ENCODE measurements at regions not wholly inside any gene's neighbourhood (a gene's known extent, or its start where the extent isn't known, plus 50 kb on each side); places are given as distances from the start of the nearest gene placed in this dataset.
A peak's percentile ranks its signal among the peaks of the same experiment; 100 is the strongest.
"Not testable (repeated sequence)": the region's sequence is repeated elsewhere in the genome, so short reads cannot be mapped to it uniquely, and the experiment has no call there.

- H3K4me3 ChIP-seq (ENCODE audit: low read depth in 1 of 5, low read length in 5 of 5) = no peak overlapping the region
- no peaks in the 10 kb centered on the region for H3K9me3 ChIP-seq (ENCODE audit: control insufficient read depth in 5 of 5, low read length in 5 of 5)
- no peak overlapping the region for H3K27ac ChIP-seq (ENCODE audit: low read depth, low read length)
- no peaks in the 10 kb centered on the region for H3K27me3 ChIP-seq (ENCODE audit: control insufficient read depth in 5 of 5, insufficient read depth in 4 of 5, low read length in 5 of 5)
- no peaks in the 10 kb centered on the region for H3K36me3 ChIP-seq (ENCODE audit: control insufficient read depth in 5 of 5, insufficient read depth in 5 of 5, low read length in 5 of 5)
- peaks cover 0 to 3% (median 1%) of the 10 kb centered on the region in 5 donors for H3K4me1 ChIP-seq (ENCODE audit: control insufficient read depth in 5 of 5, insufficient read depth in 5 of 5, low read length in 5 of 5)
- H3K9ac ChIP-seq (ENCODE audit: low read length in 5 of 5) = no peak overlapping the region
Measured at GRCh38 chr2:62654876-62655359, 50.6 kb upstream of the EHBP1 start.

GRCh38 chr2:62654423-62654791, 51.1 kb upstream of the EHBP1 start:
- Histone ChIP-seq H3K36me3 (ENCODE audit: control insufficient read depth in 5 of 5, insufficient read depth in 5 of 5, low read length in 5 of 5) (no peaks in the 10 kb centered on the region), H3K4me3 (ENCODE audit: low read depth in 1 of 5, low read length in 5 of 5) (no peak overlapping the region), H3K27ac (ENCODE audit: low read depth, low read length) (no peak overlapping the region), H3K4me1 (ENCODE audit: control insufficient read depth in 5 of 5, insufficient read depth in 5 of 5, low read length in 5 of 5) (peaks cover 0 to 3% (median 0%) of the 10 kb centered on the region in 5 donors), H3K9me3 (ENCODE audit: control insufficient read depth in 5 of 5, low read length in 5 of 5) (no peaks in the 10 kb centered on the region), H3K27me3 (ENCODE audit: control insufficient read depth in 5 of 5, insufficient read depth in 4 of 5, low read length in 5 of 5) (no peaks in the 10 kb centered on the region), H3K9ac (ENCODE audit: low read length in 5 of 5) (no peak overlapping the region)

DNA sequence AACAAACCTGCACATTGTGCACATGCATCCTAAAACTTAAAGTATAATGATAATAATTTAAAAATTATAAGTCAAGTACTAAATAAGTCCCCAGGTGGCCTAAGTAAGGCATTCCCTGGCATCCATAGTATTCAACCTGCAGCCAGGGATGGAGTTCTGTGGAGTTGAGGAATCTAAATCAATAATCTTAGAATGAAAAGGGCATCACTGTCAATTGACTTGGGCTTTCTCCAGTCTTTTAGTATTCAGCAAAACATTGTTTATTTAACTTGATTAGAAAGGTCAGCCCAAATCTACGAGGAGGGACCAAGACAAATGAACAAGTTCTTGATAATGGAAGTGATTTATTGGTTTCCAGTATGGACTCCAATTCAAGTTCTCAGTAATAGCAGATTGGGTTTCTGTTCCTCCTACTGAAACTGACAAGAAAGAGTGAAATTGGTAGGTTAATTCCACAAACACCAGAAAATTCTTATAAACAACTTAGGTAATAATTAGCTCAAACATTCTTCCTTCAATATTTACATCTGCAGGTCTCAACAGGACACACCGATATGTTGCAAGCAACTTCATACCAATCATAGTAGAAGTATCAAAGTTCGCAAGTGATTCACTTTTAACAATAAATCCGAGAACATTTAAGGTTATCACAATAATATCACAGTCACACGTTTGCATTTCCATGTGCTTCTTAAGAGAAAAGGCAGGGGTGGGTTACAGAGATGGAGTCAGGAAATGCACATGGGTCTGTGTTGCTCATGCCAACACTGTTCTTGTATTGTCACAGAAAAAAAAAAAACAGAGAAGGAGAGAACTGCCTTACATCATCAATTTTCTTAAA, 51.7 kb upstream of the EHBP1 start:
- Histone ChIP-seq H3K4me3 (ENCODE audit: low read depth in 1 of 5, low read length in 5 of 5) (no peak overlapping the region), H3K27me3 (ENCODE audit: control insufficient read depth in 5 of 5, insufficient read depth in 4 of 5, low read length in 5 of 5) (no peaks in the 10 kb centered on the region), H3K9me3 (ENCODE audit: control insufficient read depth in 5 of 5, low read length in 5 of 5) (no peaks in the 10 kb centered on the region), H3K27ac (ENCODE audit: low read depth, low read length) (no peak overlapping the region), H3K9ac (ENCODE audit: low read length in 5 of 5) (no peak overlapping the region), H3K36me3 (ENCODE audit: control insufficient read depth in 5 of 5, insufficient read depth in 5 of 5, low read length in 5 of 5) (no peaks in the 10 kb centered on the region), H3K4me1 (ENCODE audit: control insufficient read depth in 5 of 5, insufficient read depth in 5 of 5, low read length in 5 of 5) (peaks cover 0 to 3% (median 0%) of the 10 kb centered on the region in 5 donors)

DNA sequence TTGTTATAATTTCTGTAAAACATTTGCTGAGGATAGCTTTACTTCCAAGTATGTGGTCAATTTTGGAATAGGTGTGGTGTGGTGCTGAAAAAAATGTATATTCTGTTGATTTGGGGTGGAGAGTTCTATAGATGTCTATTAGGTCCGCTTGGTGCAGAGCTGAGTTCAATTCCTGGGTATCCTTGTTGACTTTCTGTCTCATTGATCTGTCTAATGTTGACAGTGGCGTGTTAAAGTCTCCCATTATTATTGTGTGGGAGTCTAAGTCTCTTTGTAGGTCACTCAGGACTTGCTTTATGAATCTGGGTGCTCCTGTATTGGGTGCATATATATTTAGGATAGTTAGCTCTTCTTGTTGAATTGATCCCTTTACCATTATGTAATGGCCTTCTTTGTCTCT, 56.4 kb upstream of the EHBP1 start:
- H3K27me3 ChIP-seq (ENCODE audit: control insufficient read depth in 5 of 5, insufficient read depth in 4 of 5, low read length in 5 of 5); H3K9me3 ChIP-seq (ENCODE audit: control insufficient read depth in 5 of 5, low read length in 5 of 5): not testable (repeated sequence)

GRCh38 chr2:62643100-62643471, 62.4 kb upstream of the EHBP1 start:
- no peak overlapping the region for H3K27ac ChIP-seq (ENCODE audit: low read depth, low read length)
- no peaks in the 10 kb centered on the region for H3K27me3 ChIP-seq (ENCODE audit: control insufficient read depth in 5 of 5, insufficient read depth in 4 of 5, low read length in 5 of 5)
- H3K9me3 ChIP-seq (ENCODE audit: control insufficient read depth in 5 of 5, low read length in 5 of 5) = no peaks in the 10 kb centered on the region
- no peak overlapping the region for H3K9ac ChIP-seq (ENCODE audit: low read length in 5 of 5)
- no peak overlapping the region for H3K4me3 ChIP-seq (ENCODE audit: low read depth in 1 of 5, low read length in 5 of 5)
- H3K4me1 ChIP-seq (ENCODE audit: control insufficient read depth in 5 of 5, insufficient read depth in 5 of 5, low read length in 5 of 5) = peaks cover 0 to 10% (median 7%) of the 10 kb centered on the region in 5 donors
- no peaks in the 10 kb centered on the region for H3K36me3 ChIP-seq (ENCODE audit: control insufficient read depth in 5 of 5, insufficient read depth in 5 of 5, low read length in 5 of 5)

More for the DNA sequence above, 56.4 kb upstream of the EHBP1 start:
- H3K4me3 ChIP-seq (ENCODE audit: low read depth in 1 of 5, low read length in 5 of 5); H3K27ac ChIP-seq (ENCODE audit: low read depth, low read length); H3K36me3 ChIP-seq (ENCODE audit: control insufficient read depth in 5 of 5, insufficient read depth in 5 of 5, low read length in 5 of 5); H3K9ac ChIP-seq (ENCODE audit: low read length in 5 of 5); H3K4me1 ChIP-seq (ENCODE audit: control insufficient read depth in 5 of 5, insufficient read depth in 5 of 5, low read length in 5 of 5): not testable (repeated sequence)

- H3K9ac ChIP-seq (ENCODE audit: low read length in 5 of 5) = no peak overlapping the region
- no peaks in the 10 kb centered on the region for H3K9me3 ChIP-seq (ENCODE audit: control insufficient read depth in 5 of 5, low read length in 5 of 5)
- H3K27me3 ChIP-seq (ENCODE audit: control insufficient read depth in 5 of 5, insufficient read depth in 4 of 5, low read length in 5 of 5) = no peaks in the 10 kb centered on the region
- H3K27ac ChIP-seq (ENCODE audit: low read depth, low read length) = no peak overlapping the region
- no peak overlapping the region for H3K4me3 ChIP-seq (ENCODE audit: low read depth in 1 of 5, low read length in 5 of 5)
- H3K4me1 ChIP-seq (ENCODE audit: control insufficient read depth in 5 of 5, insufficient read depth in 5 of 5, low read length in 5 of 5) = peaks cover 0 to 10% (median 7%) of the 10 kb centered on the region in 5 donors
- no peaks in the 10 kb centered on the region for H3K36me3 ChIP-seq (ENCODE audit: control insufficient read depth in 5 of 5, insufficient read depth in 5 of 5, low read length in 5 of 5)
Measured at GRCh38 chr2:62642429-62643099, 62.9 kb upstream of the EHBP1 start.

- Histone ChIP-seq H3K27ac (ENCODE audit: low read depth, low read length) (peak overlapping the region; percentile 21), H3K9me3 (ENCODE audit: control insufficient read depth in 5 of 5, low read length in 5 of 5) (no peaks in the 10 kb centered on the region), H3K4me3 (ENCODE audit: low read depth in 1 of 5, low read length in 5 of 5) (no peak overlapping the region), H3K27me3 (ENCODE audit: control insufficient read depth in 5 of 5, insufficient read depth in 4 of 5, low read length in 5 of 5) (no peaks in the 10 kb centered on the region), H3K4me1 (ENCODE audit: control insufficient read depth in 5 of 5, insufficient read depth in 5 of 5, low read length in 5 of 5) (peaks cover 0 to 10% (median 7%) of the 10 kb centered on the region in 5 donors), H3K36me3 (ENCODE audit: control insufficient read depth in 5 of 5, insufficient read depth in 5 of 5, low read length in 5 of 5) (no peaks in the 10 kb centered on the region), H3K9ac (ENCODE audit: low read length in 5 of 5) (no peak overlapping the region)
Measured at GRCh38 chr2:62641936-62642335, 63.6 kb upstream of the EHBP1 start.

DNA sequence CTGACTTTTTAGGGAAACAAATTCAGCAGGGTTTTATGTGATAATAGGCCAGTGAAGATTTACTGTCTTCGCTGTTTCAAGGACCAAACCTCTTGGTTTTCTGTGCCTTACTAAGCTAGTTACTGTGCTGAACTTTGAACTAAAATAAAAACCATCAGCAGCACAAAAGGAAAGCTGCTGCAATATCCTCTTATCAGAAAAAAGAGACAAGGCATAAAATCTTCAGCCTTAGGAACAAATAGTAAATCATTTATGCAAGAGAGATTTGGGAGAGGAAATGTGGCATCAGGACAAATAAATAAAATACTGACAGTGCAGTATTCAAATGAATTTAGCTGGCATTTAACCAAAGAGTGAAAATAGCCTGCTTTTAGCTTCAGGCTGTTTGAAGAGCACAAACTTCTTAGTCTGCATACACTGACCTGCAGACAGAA, 64.1 kb upstream of the EHBP1 start:
- Histone ChIP-seq H3K27ac (ENCODE audit: low read depth, low read length) (peak overlapping the region; percentile 21), H3K4me3 (ENCODE audit: low read depth in 1 of 5, low read length in 5 of 5) (no peak overlapping the region), H3K4me1 (ENCODE audit: control insufficient read depth in 5 of 5, insufficient read depth in 5 of 5, low read length in 5 of 5) (peaks cover 0 to 10% (median 7%) of the 10 kb centered on the region in 5 donors), H3K9me3 (ENCODE audit: control insufficient read depth in 5 of 5, low read length in 5 of 5) (no peaks in the 10 kb centered on the region), H3K27me3 (ENCODE audit: control insufficient read depth in 5 of 5, insufficient read depth in 4 of 5, low read length in 5 of 5) (no peaks in the 10 kb centered on the region), H3K9ac (ENCODE audit: low read length in 5 of 5) (peak overlapping the region in 1 of 5 donors; percentile 35), H3K36me3 (ENCODE audit: control insufficient read depth in 5 of 5, insufficient read depth in 5 of 5, low read length in 5 of 5) (no peaks in the 10 kb centered on the region)

DNA sequence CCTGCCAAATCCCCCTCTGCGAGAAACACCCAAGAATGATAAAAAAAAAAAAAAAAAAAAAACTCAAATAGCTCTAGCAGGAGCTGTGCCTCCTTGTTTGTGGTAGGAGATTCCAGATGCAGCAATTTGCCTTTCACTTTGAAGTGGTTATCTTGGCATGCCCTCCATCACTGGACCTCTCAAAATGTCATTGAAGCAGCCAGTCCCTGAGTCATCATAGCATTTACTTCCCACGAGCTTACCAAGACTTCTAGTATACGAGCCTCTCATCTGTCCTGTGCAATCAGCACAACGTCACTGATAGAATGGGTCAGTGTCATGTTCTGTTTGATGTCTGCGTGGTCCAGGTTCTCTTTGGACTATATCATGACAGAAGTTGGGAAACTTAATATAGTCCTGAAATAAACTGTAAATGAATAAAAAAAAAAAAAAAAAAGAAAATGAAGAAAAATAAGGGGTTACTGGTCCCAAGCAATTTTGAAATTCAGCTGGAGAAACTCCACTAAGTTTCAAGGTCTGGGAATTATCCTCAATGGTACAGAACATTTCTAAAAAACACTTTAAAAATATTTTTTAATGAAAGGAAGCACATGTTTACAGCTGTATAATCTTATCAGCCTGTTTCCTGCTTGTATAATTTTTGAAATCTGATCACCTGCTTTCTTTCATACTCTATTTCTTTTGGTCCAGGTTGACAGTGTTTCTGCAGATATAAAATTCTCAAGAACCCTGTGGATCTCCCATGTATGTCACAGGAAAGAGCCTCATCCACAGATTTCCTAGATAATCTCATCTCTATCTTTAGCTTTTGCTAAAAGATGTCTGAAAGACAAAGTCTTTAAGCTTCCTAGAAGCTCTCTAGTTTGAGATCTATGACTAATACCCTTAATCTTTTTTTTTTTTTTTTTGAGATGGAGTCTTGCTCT, 74.1 kb upstream of the EHBP1 start:
- H3K4me1 ChIP-seq (ENCODE audit: control insufficient read depth in 5 of 5, insufficient read depth in 5 of 5, low read length in 5 of 5) = no peaks in the 10 kb centered on the region
- H3K9me3 ChIP-seq (ENCODE audit: control insufficient read depth in 5 of 5, low read length in 5 of 5) = peaks cover 0 to 2% (median 0%) of the 10 kb centered on the region in 5 donors
- H3K27ac ChIP-seq (ENCODE audit: low read depth, low read length) = no peak overlapping the region
- H3K27me3 ChIP-seq (ENCODE audit: control insufficient read depth in 5 of 5, insufficient read depth in 4 of 5, low read length in 5 of 5) = no peaks in the 10 kb centered on the region
- no peak overlapping the region for H3K9ac ChIP-seq (ENCODE audit: low read length in 5 of 5)
- H3K4me3 ChIP-seq (ENCODE audit: low read depth in 1 of 5, low read length in 5 of 5) = no peak overlapping the region
- no peaks in the 10 kb centered on the region for H3K36me3 ChIP-seq (ENCODE audit: control insufficient read depth in 5 of 5, insufficient read depth in 5 of 5, low read length in 5 of 5)

Data from subcutaneous abdominal adipose tissue (tissue), 5 donors.